NCI-H1092 (cell line): ENCODE measurements at regions not wholly inside any gene's neighbourhood (a gene's known extent, or its start where the extent isn't known, plus 50 kb on each side); places are given as distances from the start of the nearest gene placed in this dataset.

Experiments
- DNase-seq: peaks from one replicate; lab custom pipeline; 2025; lab: John Stamatoyannopoulos, UW

- no peak for DNase-seq
These were observed 313.4 kb downstream of the LPIN1 start for GRCh38 chr2:12059616-12060441.

- no peak for DNase-seq
These were observed 314.5 kb downstream of the LPIN1 start for GRCh38 chr2:12060886-12061285.

- DNase-seq: no peak
These were observed 315.0 kb downstream of the LPIN1 start for GRCh38 chr2:12061286-12062052.

DNA sequence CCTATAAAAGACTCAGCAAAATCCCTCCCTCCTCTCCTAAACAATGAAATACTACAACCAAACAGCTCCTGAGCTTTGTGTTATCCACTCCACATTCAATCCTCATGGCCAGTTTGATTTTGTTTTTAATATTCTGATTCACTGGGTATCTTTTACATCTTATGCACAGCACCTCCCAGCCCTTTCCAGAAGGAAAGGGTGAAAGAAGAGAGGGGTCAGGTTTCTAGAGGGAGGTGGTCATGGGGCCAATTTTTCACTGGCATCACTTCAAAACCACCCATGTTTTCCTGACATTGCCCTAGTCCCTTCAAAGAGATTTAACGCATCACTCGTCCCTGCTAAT is 315.6 kb downstream of the LPIN1 start:
- no peak for DNase-seq

GRCh38 chr2:12063210-12063609 is 316.8 kb downstream of the LPIN1 start:
- no peak for DNase-seq

GRCh38 chr2:12064153-12064552 is 317.7 kb downstream of the LPIN1 start:
- DNase-seq: no peak

DNA sequence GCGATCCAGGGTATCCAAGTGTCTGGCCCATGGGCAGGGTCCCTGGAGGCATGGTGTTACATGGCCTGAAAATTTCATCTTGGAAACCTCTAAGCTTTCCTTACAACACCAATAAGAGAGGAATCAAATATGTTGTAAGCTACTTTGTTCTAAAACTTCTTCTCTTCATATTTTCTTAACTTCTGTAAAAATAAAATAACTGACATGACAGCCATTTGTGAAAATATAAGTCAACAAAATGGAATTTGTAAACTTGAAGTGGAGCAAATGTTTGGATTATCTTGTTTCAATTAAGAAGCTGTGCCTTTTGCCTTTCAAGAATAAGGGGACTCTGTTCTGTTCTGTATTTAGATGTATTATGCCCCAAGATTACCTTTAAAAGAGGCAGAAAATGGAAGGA is 319.7 kb downstream of the LPIN1 start:
- no peak for DNase-seq

DNA sequence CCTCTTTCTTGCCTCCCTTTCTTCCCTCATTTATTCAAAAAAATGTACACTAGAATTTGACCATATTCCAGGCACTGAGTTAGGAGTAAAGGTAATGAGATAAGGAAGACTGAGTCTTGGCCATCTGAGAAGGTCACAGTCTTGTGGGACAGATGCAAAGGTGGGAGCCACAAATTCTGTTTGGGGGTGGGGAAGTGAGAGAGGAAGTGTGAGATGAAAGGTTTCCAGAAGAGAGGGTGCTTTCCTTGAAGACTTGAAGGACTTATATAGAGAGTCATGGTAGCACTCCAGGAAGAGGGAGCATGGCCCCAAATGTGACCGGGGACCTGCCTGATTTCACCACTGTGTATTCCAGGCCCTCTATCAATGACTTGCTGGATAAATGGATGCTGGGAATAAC is 320.6 kb downstream of the LPIN1 start:
- no peak for DNase-seq

DNA sequence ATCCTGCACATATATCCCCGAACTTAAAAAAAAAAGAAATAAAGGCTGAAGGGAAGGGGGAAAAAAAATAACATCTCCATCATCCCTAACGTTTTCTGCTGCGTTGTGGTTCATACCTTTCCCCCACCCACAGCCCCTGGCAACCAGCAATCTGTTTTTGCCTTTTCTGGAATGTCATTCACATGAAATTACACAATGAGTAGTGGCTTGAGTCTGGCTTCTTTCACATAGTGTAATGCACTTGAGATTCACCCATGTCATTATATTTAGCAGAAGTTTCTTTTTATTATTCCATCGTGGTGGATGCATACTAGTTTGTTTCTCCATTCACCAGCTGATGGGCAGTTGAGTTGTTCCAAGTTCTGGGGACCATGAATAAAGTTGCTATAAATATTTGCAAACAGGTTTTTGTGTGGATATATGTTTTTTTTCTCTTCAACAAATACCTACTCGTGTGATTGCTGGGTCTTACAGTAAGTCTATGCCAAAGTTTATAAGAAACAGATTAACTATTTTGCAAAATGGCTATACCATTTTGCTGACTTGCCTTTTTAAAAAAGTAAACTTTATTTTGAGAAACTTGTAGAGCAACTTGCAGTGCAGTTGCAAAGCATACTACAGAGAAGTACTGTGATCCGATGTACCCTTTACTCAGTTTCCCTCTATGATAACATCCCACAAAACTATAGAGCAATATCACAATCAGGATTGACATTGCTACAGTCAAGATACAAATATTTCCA is 322.5 kb downstream of the LPIN1 start:
- DNase-seq: no peak

- no peak for DNase-seq
These were observed 323.7 kb downstream of the LPIN1 start for GRCh38 chr2:12070153-12070552.

GRCh38 chr2:12070581-12070980 is 324.1 kb downstream of the LPIN1 start:
- DNase-seq: no peak

GRCh38 chr2:12071318-12071717 is 324.9 kb downstream of the LPIN1 start:
- DNase-seq: no peak

GRCh38 chr2:12073217-12073852 is 326.9 kb downstream of the LPIN1 start:
- no peak for DNase-seq

GRCh38 chr2:12074126-12074844 is 327.9 kb downstream of the LPIN1 start:
- no peak for DNase-seq

- DNase-seq: no peak
These were observed 328.4 kb downstream of the LPIN1 start for GRCh38 chr2:12074845-12075217.

DNA sequence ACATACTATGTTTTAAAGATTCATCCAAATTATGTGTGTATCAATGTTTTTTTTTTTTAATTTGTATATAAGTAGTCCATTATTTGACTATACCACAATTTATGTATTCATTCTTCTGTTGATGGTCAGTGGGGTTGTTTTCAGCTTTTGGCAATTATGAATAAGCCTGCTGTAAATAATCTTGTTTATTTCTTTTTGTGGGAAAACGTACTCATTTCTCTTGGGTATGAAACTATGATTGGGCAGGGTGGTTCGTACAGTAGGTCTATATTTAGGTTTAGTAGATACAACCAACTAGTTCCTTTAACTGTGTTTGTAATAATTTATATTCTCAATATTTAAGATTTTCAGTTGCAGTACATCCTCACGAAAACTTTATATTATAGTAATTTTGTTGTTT is 329.2 kb downstream of the LPIN1 start:
- DNase-seq: no peak

- DNase-seq: peak; percentile 59
These were observed 330.4 kb downstream of the LPIN1 start for GRCh38 chr2:12076810-12077209.

DNA sequence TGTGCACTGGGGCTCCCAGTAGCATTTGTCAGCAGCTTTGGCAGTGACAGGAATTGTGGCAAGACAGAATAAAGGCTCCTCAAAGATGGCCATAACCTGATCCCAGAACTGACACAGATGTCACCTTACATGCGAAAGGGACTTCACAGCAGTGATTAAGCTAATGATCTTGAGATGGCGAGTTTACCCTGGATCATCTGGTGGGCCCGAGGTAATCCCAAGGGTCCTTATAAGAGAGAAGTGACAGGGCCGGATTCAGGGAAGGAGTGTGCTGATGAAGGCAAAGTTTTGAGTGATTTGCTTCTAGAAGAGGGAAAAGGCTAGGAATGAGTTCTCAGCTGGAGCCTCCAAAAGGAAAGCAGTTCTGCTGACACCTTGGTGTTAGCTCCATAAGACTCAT is 333.9 kb downstream of the LPIN1 start:
- no peak for DNase-seq

DNA sequence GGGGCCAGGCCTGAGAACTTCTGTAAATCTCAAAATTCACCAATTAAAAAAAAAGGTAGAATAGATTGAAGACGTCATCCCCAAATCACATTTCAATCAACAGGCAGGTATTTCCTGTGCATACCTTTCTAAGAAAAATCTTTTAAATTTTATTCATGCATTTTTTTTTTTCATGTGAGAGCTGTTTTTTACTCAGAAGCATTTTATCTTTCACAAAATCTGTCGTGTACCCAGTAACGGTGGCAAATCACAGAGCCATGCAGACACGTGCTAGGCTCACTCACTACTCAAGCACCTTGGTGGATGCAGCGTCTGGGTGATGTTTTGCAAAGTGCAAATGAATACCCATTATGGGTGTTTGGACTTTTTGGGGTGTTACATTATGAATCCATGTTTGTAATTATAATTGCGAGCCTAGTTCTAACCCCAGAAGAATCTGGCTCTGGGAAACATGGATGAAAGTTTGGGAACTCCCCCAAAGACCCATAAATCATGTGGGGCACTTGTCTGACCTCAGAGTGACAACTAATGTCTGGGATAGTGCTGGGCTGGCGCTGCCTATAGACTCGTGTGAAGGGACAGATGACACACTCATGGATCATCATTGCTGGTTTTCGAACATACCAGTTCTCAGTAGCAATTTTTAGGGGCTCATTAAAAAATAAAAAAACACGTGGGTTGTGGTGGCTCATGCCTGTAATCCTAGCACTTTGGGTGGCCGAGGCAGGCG is 335.2 kb downstream of the LPIN1 start:
- no peak for DNase-seq

DNA sequence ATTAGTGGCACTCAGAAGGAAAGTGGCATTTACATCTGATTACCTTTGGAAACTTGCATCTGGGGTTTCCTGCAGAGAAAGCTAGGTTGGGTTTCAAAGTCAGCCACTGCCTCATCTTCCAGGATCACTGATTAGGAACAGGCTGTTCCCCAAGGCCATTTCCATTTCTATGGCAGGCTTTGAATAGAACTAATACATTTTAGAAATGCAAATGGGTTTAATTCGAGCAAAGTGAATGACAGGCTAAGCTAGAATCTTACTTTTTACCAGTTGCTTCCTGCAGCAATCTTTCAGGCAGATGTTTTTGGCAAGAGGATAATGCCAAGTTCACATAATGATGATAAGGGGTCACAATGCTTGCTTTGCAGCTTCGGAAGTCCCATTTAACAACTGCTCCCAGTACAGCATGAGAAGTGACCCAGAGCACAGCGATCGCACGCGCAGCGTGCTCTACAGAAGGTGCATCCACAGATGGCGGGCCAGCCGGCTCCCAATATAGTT is 336.7 kb downstream of the LPIN1 start:
- no peak for DNase-seq
